HL-60 (cell line): ENCODE measurements at regions not wholly inside any gene's neighbourhood (a gene's known extent, or its start where the extent isn't known, plus 50 kb on each side); places are given as distances from the start of the nearest gene placed in this dataset.

Experiments
- DNase-seq, 2 experiments: peaks; one replicate each; pipeline ENCODE4 v3.0.0-alpha.2; 2010 to 2020; ENCODE audit warnings: low read depth in 1 of 2, low spot score in 1 of 2
- H3K27ac ChIP-seq: fragments of 250-450 bp; sonication (Bioruptor Pico); replicated peaks from 2 replicates; pipeline ENCODE4 v1.5.1; 2020; ENCODE audit warnings: mild to moderate bottlenecking, moderate library complexity
- H3K27me3 ChIP-seq: fragments of 250-450 bp; sonication (Bioruptor Pico); 2 replicates; pipeline ENCODE4 v1.5.1; 2021; ENCODE audit warnings: mild to moderate bottlenecking, moderate library complexity; ENCODE audit not compliant: insufficient read depth, poor library complexity, severe bottlenecking
- H3K4me3 ChIP-seq: replicated peaks from 2 replicates; pipeline ENCODE4 v1.5.1; 2011; ENCODE audit warnings: mild to moderate bottlenecking, control low read depth, low read length; ENCODE audit not compliant: insufficient read depth
- GABPA ChIP-seq: IDR thresholded peaks from 2 replicates; pipeline ENCODE4 v1.6.1; 2012; ENCODE audit warnings: low read depth
- POLR2AphosphoS5 ChIP-seq: IDR thresholded peaks from 2 replicates; pipeline ENCODE4 v1.6.1; 2012; ENCODE audit warnings: low read depth
- SPI1 ChIP-seq: IDR thresholded peaks from 2 replicates; pipeline ENCODE4 v1.6.1; 2012; ENCODE audit warnings: low read depth, mild to moderate bottlenecking, borderline replicate concordance
- TF ChIP-seq, protein P1 (sequence below): IDR thresholded peaks from 2 replicates; pipeline ENCODE4 v1.6.1; 2012; ENCODE audit warnings: low read depth; ENCODE audit not compliant: insufficient replicate concordance
- TF ChIP-seq, protein P2 (sequence below): IDR thresholded peaks from one replicate; pipeline ENCODE4 v1.5.1; 2011; ENCODE audit warnings: low read length, control low read depth, inconsistent platforms; ENCODE audit not compliant: insufficient read depth

DNA sequence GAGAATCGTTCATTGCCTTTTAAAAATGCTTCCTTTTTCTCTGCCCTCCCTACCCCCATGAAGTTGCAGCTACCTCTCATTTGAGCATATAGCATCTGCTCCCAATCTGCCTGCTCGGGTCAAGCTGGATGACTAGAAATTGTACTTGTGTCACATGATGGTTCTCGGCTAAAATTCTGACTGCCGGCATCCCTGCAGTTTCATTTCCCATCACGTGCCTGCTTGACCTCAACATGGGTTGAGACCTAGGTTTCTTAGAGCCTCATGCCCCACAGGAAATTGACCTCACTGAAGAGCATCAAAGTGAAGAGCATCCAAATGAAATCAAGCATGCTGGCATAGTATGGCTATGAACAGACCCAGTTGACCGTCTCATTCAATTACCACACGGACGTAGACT lies 581.6 kb upstream of the PSMD7 start:
- no peak for DNase-seq
- H3K4me3 ChIP-seq, result no peak overlapping the region
- H3K27ac ChIP-seq, result no peak overlapping the region
- H3K27me3 ChIP-seq, result no peaks in the 10 kb centered on the region
- TF ChIP-seq POLR2AphosphoS5, result no peak
- TF ChIP-seq, protein P1, sequence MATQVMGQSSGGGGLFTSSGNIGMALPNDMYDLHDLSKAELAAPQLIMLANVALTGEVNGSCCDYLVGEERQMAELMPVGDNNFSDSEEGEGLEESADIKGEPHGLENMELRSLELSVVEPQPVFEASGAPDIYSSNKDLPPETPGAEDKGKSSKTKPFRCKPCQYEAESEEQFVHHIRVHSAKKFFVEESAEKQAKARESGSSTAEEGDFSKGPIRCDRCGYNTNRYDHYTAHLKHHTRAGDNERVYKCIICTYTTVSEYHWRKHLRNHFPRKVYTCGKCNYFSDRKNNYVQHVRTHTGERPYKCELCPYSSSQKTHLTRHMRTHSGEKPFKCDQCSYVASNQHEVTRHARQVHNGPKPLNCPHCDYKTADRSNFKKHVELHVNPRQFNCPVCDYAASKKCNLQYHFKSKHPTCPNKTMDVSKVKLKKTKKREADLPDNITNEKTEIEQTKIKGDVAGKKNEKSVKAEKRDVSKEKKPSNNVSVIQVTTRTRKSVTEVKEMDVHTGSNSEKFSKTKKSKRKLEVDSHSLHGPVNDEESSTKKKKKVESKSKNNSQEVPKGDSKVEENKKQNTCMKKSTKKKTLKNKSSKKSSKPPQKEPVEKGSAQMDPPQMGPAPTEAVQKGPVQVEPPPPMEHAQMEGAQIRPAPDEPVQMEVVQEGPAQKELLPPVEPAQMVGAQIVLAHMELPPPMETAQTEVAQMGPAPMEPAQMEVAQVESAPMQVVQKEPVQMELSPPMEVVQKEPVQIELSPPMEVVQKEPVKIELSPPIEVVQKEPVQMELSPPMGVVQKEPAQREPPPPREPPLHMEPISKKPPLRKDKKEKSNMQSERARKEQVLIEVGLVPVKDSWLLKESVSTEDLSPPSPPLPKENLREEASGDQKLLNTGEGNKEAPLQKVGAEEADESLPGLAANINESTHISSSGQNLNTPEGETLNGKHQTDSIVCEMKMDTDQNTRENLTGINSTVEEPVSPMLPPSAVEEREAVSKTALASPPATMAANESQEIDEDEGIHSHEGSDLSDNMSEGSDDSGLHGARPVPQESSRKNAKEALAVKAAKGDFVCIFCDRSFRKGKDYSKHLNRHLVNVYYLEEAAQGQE, result no peak
- TF ChIP-seq SPI1, result no peak
- TF ChIP-seq, protein P2, sequence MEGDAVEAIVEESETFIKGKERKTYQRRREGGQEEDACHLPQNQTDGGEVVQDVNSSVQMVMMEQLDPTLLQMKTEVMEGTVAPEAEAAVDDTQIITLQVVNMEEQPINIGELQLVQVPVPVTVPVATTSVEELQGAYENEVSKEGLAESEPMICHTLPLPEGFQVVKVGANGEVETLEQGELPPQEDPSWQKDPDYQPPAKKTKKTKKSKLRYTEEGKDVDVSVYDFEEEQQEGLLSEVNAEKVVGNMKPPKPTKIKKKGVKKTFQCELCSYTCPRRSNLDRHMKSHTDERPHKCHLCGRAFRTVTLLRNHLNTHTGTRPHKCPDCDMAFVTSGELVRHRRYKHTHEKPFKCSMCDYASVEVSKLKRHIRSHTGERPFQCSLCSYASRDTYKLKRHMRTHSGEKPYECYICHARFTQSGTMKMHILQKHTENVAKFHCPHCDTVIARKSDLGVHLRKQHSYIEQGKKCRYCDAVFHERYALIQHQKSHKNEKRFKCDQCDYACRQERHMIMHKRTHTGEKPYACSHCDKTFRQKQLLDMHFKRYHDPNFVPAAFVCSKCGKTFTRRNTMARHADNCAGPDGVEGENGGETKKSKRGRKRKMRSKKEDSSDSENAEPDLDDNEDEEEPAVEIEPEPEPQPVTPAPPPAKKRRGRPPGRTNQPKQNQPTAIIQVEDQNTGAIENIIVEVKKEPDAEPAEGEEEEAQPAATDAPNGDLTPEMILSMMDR, result no peak
- TF ChIP-seq GABPA, result no peak

DNA sequence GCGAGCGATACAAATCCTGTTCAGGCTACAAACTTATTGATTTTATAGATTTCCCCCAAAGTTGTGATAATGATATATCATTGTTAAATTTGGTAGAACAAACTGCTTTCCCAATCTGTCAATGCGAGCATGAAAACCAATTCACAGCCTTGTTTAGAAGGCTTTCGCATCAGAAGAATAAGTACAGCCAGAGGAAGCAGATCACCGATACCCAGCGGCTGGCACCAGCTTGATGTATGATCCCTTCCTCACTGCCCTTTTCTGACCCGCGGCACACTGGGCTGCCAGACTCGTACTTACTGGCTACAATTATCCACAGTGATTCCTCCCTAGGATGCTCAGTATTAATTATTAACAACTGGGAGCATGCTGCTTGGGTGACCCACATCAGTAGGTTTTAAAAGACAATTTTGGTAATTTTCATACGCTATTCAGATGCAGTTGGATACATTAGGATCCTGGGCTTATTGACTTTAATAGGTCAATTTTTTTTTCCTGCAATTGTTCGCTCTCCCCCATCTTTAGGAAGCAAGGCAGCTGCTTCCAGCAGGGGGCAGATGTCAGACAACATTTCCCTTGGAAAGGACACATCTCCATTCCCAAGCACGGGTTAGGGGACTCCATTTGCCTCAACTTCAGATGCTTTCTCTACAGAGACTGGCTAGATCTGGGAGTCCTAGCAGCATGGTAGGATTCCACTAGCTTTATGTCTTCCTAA lies 582.7 kb upstream of the PSMD7 start:
- peak; percentile 2 to 6 for DNase-seq
- no peak overlapping the region for H3K27ac ChIP-seq
- H3K27me3 ChIP-seq, result no peaks in the 10 kb centered on the region
- no peak for TF ChIP-seq SPI1
- TF ChIP-seq POLR2AphosphoS5, result no peak
- TF ChIP-seq, protein P1, result no peak
- TF ChIP-seq, protein P2, result no peak
- TF ChIP-seq GABPA, result no peak
- H3K4me3 ChIP-seq, result no peak overlapping the region

DNA sequence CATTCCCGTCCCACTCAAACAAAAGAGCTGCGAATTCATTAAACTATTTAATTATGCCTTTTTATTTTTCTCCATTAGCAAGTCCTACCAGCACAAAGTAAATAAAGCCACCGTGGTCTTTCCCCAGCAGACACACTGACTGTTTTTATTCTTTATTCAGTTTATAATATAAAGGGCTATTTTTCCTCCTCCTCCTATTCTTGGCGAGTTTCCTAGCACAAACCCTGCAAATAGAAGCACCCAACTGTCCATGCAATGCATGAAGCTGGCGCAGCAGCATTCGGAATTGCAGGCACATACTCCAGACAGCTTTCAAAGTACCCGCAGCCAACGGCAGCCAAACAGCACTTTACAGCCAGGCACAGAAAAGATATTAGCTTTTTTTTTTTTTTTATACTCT lies 583.4 kb upstream of the PSMD7 start:
- TF ChIP-seq POLR2AphosphoS5 (no peak), GABPA (no peak), SPI1 (no peak)
- TF ChIP-seq, protein P2, result no peak
- TF ChIP-seq, protein P1, result no peak
- no peak overlapping the region for H3K27ac ChIP-seq
- H3K27me3 ChIP-seq, result no peaks in the 10 kb centered on the region
- H3K4me3 ChIP-seq, result no peak overlapping the region
- no peak for DNase-seq
